Activated T-helper 9 cell treated with anti-CD3 and anti-CD28 coated beads, Interleukin-2, amount 50 U/mL, for 16 hours (primary cell): ENCODE measurements at regions not wholly inside any gene's neighbourhood (a gene's known extent, or its start where the extent isn't known, plus 50 kb on each side); places are given as distances from the start of the nearest gene placed in this dataset.

Source experiments
- DNase-seq: peaks from one replicate; pipeline ENCODE4 v3.0.0-alpha.2; 2020; ENCODE audit warnings: low read depth

- no peak for DNase-seq
Measured at GRCh38 chr7:131108212-131108940, 219.3 kb upstream of the MKLN1 start.

GRCh38 chr7:131109011-131109758, 218.5 kb upstream of the MKLN1 start:
- no peak for DNase-seq

GRCh38 chr7:131109759-131110296, 217.8 kb upstream of the MKLN1 start:
- peak; percentile 70 for DNase-seq

GRCh38 chr7:131110297-131111080, 217.2 kb upstream of the MKLN1 start:
- DNase-seq: no peak

- no peak for DNase-seq
Measured at GRCh38 chr7:131111081-131111576, 216.5 kb upstream of the MKLN1 start.

- DNase-seq: no peak
Measured at GRCh38 chr7:131111792-131112191, 215.9 kb upstream of the MKLN1 start.

- no peak for DNase-seq
Measured at GRCh38 chr7:131112431-131112830, 215.2 kb upstream of the MKLN1 start.

GRCh38 chr7:131115340-131115739, 212.3 kb upstream of the MKLN1 start:
- no peak for DNase-seq

GRCh38 chr7:131117439-131117838, 210.2 kb upstream of the MKLN1 start:
- DNase-seq: no peak

- DNase-seq: no peak
Measured at GRCh38 chr7:131119381-131119780, 208.3 kb upstream of the MKLN1 start.

GRCh38 chr7:131122394-131122793, 205.3 kb upstream of the MKLN1 start:
- no peak for DNase-seq

GRCh38 chr7:131124001-131124629, 203.6 kb upstream of the MKLN1 start:
- DNase-seq: no peak

- no peak for DNase-seq
Measured at GRCh38 chr7:131124867-131125266, 202.8 kb upstream of the MKLN1 start.

GRCh38 chr7:131130324-131130723, 197.4 kb upstream of the MKLN1 start:
- DNase-seq: no peak

- no peak for DNase-seq
Measured at GRCh38 chr7:131131012-131131745, 196.5 kb upstream of the MKLN1 start.

GRCh38 chr7:131131746-131132431, 195.8 kb upstream of the MKLN1 start:
- no peak for DNase-seq

- DNase-seq: no peak
Measured at GRCh38 chr7:131139462-131139861, 188.2 kb upstream of the MKLN1 start.

GRCh38 chr7:131141443-131141967, 186.2 kb upstream of the MKLN1 start:
- DNase-seq: no peak

GRCh38 chr7:131143869-131144268, 183.8 kb upstream of the MKLN1 start:
- no peak for DNase-seq

- DNase-seq: no peak
Measured at GRCh38 chr7:131145026-131145425, 182.7 kb upstream of the MKLN1 start.
